GM12891 (cell line): ENCODE measurements at regions not wholly inside any gene's neighbourhood (a gene's known extent, or its start where the extent isn't known, plus 50 kb on each side); places are given as distances from the start of the nearest gene placed in this dataset.

Source experiments
- DNase-seq: peaks from one replicate; pipeline ENCODE4 v3.0.0; 2011; ENCODE audit warnings: low spot score; ENCODE audit not compliant: insufficient read length
- FAIRE-seq: peaks from 2 replicates; lab custom pipeline; 2011; peaks lifted over from hg19 to GRCh38; lab: Jason Lieb, UNC
- PAX5 ChIP-seq: IDR thresholded peaks from 2 replicates; pipeline ENCODE4 v1.6.1; 2011; ENCODE audit warnings: low read length, moderate library complexity, mild to moderate bottlenecking; ENCODE audit not compliant: insufficient read depth, severe bottlenecking
- POLR2A ChIP-seq: IDR thresholded peaks from 2 replicates; pipeline ENCODE4 v1.6.1; 2011; ENCODE audit warnings: low read depth, low read length, control low read depth
- POLR2AphosphoS5 ChIP-seq: IDR thresholded peaks from 2 replicates; pipeline ENCODE4 v1.6.1; 2011; ENCODE audit warnings: low read depth, low read length, control low read depth
- POU2F2 ChIP-seq: IDR thresholded peaks from 2 replicates; pipeline ENCODE4 v1.6.1; 2011; ENCODE audit warnings: low read depth, mild to moderate bottlenecking, control low read depth, low read length, moderate library complexity
- SPI1 ChIP-seq: IDR thresholded peaks from 2 replicates; pipeline ENCODE4 v1.6.1; 2011; ENCODE audit warnings: low read depth, low read length, control low read depth
- TAF1 ChIP-seq: IDR thresholded peaks from 2 replicates; pipeline ENCODE4 v1.6.1; 2011; ENCODE audit warnings: low read depth, low read length, control low read depth

GRCh38 chr6:141288947-141289346, 843.8 kb upstream of the GJE1 start:
- TF ChIP-seq POLR2A, result no peak
- TF ChIP-seq POU2F2, result no peak
- FAIRE-seq, result no peak
- DNase-seq, result no peak

GRCh38 chr6:141282263-141282662, 850.5 kb upstream of the GJE1 start:
- FAIRE-seq, result no peak

GRCh38 chr6:141269684-141270083, 863.0 kb upstream of the GJE1 start:
- DNase-seq, result no peak
- no peak for TF ChIP-seq POLR2A
- no peak for TF ChIP-seq POU2F2
- TF ChIP-seq TAF1, result no peak
- TF ChIP-seq PAX5, result no peak
- TF ChIP-seq POLR2AphosphoS5, result no peak
- TF ChIP-seq SPI1, result no peak
- no peak for FAIRE-seq

More at GRCh38 chr6:141282263-141282662, 850.5 kb upstream of the GJE1 start:
- no peak for TF ChIP-seq POLR2A
- TF ChIP-seq PAX5, result no peak
- TF ChIP-seq SPI1, result no peak
- no peak for TF ChIP-seq POU2F2
- TF ChIP-seq POLR2AphosphoS5, result no peak
- TF ChIP-seq TAF1, result no peak
- no peak for DNase-seq

DNA sequence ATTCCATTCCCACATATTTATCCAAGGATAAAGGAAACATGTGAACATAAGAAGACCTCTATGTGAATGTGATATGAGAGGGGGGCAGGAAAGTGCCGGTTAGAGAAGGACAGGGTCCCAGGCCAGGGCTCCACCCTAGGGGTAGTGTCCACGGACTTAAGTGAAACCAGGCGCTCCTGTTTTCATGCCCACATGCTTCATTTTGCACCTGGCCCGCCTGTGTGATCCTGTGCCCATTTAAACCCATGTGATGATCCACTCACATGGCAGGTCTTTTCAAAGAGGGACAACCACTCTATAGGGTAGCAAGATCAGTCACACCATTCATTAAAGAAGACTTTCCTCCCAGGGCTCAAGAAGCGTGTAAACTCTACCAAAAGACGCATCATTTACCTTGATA, 865.3 kb upstream of the GJE1 start:
- no peak for FAIRE-seq
- TF ChIP-seq POLR2AphosphoS5, result no peak
- TF ChIP-seq SPI1, result no peak
- TF ChIP-seq TAF1, result no peak
- TF ChIP-seq POLR2A, result no peak
- no peak for TF ChIP-seq PAX5
- no peak for TF ChIP-seq POU2F2
- DNase-seq, result no peak

- no peak for FAIRE-seq
- no peak for DNase-seq
- TF ChIP-seq SPI1 (no peak), POLR2A (no peak), PAX5 (no peak), POU2F2 (no peak), POLR2AphosphoS5 (no peak), TAF1 (no peak)
These were observed 866.7 kb upstream of the GJE1 start for GRCh38 chr6:141265756-141266623.

GRCh38 chr6:141264101-141264500, 868.6 kb upstream of the GJE1 start:
- no peak for DNase-seq
- FAIRE-seq, result no peak

DNA sequence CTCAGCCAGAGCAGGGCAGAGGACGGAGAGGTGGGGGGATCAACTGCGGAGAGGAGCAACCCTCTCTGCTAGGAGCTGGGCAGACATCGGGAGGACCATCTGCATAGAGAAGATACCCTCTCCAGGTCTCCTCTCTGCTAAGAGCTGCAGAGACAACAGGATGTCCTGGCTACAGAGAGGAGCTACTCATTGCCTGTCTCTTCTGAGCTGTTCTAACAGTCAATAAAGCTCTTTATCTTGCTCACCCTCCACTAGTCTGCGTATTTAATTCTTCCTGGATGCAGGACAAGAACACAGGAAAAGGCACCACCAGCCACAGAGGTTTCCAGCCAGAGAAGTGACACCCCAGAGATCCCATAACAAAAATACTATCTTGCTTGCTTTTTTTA, 871.1 kb upstream of the GJE1 start:
- no peak for TF ChIP-seq TAF1
- no peak for DNase-seq
- no peak for FAIRE-seq

More at GRCh38 chr6:141264101-141264500, 868.6 kb upstream of the GJE1 start:
- TF ChIP-seq TAF1 (no peak), PAX5 (no peak), POLR2A (no peak), POLR2AphosphoS5 (no peak), SPI1 (no peak), POU2F2 (no peak)

- TF ChIP-seq PAX5, result no peak
- no peak for TF ChIP-seq POU2F2
- no peak for TF ChIP-seq SPI1
- no peak for TF ChIP-seq POLR2AphosphoS5
- TF ChIP-seq TAF1, result no peak
- no peak for TF ChIP-seq POLR2A
- FAIRE-seq (no peak), DNase-seq (no peak)
These were observed 871.6 kb upstream of the GJE1 start for GRCh38 chr6:141261016-141261671.

- no peak for FAIRE-seq
- no peak for TF ChIP-seq TAF1
- no peak for TF ChIP-seq POLR2AphosphoS5
- TF ChIP-seq SPI1, result no peak
- no peak for TF ChIP-seq PAX5
- no peak for TF ChIP-seq POLR2A
- DNase-seq, result no peak
These were observed 872.1 kb upstream of the GJE1 start for GRCh38 chr6:141260627-141261015.

DNA sequence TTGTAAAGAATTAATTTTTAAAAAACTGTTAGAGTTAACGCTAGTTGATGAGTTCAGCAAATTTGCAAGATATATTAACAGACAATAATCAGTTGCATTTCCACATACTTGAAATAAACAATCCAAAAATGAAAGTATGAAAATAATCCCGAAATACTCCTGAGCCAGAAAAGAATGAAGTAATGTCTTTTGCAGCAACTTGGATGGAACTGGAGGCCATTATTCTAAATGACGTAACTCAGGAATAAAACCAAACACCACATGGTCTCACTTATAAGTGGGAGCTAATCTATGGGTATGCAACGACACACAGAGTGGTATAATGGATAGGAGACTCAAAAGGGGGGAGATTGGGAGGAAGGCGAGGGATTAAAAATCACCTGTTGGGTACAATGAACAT, 872.9 kb upstream of the GJE1 start:
- FAIRE-seq (no peak), DNase-seq (no peak)
- TF ChIP-seq POU2F2 (no peak), POLR2AphosphoS5 (no peak), SPI1 (no peak), PAX5 (no peak), TAF1 (no peak), POLR2A (no peak)
